Nephron (organoid): ENCODE measurements at regions not wholly inside any gene's neighbourhood (a gene's known extent, or its start where the extent isn't known, plus 50 kb on each side); places are given as distances from the start of the nearest gene placed in this dataset.

ENCODE experiments used
- H3K27ac Mint-ChIP-seq, 3 experiments: 2 replicates each; pipeline ENCODE4 v1.8.0; 2020; ENCODE audit warnings: mixed read lengths in 3 of 3, mild to moderate bottlenecking in 2 of 3, moderate library complexity in 1 of 3
- H3K27me3 Mint-ChIP-seq: 2 replicates; pipeline ENCODE4 v1.8.0; 2021; ENCODE audit warnings: low read depth, mild to moderate bottlenecking, moderate library complexity, mixed read lengths
- H3K36me3 Mint-ChIP-seq: 2 replicates; pipeline ENCODE4 v1.8.0; 2020; ENCODE audit warnings: low read depth, mixed read lengths
- H3K4me1 Mint-ChIP-seq: 2 replicates; pipeline ENCODE4 v1.8.0; 2020; ENCODE audit warnings: mixed read lengths
- H3K4me3 Mint-ChIP-seq, 3 experiments: 2 replicates each; pipeline ENCODE4 v1.8.0; 2020; ENCODE audit warnings: mild to moderate bottlenecking in 3 of 3, mixed read lengths in 3 of 3, moderate library complexity in 2 of 3
- H3K9me3 Mint-ChIP-seq: 2 replicates; pipeline ENCODE4 v1.8.0; 2020; ENCODE audit warnings: mixed read lengths
- TF ChIP-seq, protein P1 (sequence below), 3 experiments: fragments of 200-600 bp; sonication (generic); IDR thresholded peaks; one replicate each; pipeline ENCODE4 v1.5.0; 2021; ENCODE audit warnings: antibody characterized with exemption in 3 of 3; ENCODE audit not compliant: unreplicated experiment in 3 of 3

DNA sequence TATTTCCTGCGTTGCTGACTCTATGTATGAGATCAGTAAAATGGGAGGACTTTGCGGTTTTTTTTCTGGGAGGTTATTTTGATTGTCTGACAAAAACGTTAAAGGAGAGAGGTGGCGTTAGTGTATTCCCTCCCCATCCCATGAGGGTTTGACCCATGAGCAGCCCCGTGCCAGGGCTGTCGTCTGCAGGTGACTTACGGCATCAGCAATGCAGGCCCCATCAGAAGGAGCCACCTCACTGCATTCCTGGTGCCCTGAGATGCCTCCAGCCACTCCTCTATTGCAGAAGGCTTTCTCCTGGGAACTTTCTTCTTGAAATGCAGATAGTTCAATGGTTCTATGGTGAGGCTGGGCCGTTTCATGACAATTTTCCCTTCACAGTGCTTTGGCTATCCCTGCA is 149.3 kb downstream of the TTLL2 start:
- Mint-ChIP-seq H3K36me3 (peaks cover 4% of the 10 kb centered on the region), H3K9me3 (no peaks in the 10 kb centered on the region), H3K4me1 (peaks cover 35% of the 10 kb centered on the region), H3K27ac (peak overlapping the region in 1 of 3 experiments; percentile 22), H3K27me3 (peaks cover 10% of the 10 kb centered on the region), H3K4me3 (no peak overlapping the region)
- TF ChIP-seq, protein P1, sequence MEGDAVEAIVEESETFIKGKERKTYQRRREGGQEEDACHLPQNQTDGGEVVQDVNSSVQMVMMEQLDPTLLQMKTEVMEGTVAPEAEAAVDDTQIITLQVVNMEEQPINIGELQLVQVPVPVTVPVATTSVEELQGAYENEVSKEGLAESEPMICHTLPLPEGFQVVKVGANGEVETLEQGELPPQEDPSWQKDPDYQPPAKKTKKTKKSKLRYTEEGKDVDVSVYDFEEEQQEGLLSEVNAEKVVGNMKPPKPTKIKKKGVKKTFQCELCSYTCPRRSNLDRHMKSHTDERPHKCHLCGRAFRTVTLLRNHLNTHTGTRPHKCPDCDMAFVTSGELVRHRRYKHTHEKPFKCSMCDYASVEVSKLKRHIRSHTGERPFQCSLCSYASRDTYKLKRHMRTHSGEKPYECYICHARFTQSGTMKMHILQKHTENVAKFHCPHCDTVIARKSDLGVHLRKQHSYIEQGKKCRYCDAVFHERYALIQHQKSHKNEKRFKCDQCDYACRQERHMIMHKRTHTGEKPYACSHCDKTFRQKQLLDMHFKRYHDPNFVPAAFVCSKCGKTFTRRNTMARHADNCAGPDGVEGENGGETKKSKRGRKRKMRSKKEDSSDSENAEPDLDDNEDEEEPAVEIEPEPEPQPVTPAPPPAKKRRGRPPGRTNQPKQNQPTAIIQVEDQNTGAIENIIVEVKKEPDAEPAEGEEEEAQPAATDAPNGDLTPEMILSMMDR (IDR thresholded peaks at IDR 0.05; ENCODE audit: unreplicated experiment in 3 of 3): no peak

GRCh38 chr6:167474725-167475124 is 149.8 kb downstream of the TTLL2 start:
- peaks cover 12% of the 10 kb centered on the region for H3K27me3 Mint-ChIP-seq
- H3K4me1 Mint-ChIP-seq: peaks cover 36% of the 10 kb centered on the region
- peaks cover 4% of the 10 kb centered on the region for H3K36me3 Mint-ChIP-seq
- H3K9me3 Mint-ChIP-seq: no peaks in the 10 kb centered on the region
- TF ChIP-seq, protein P1 (IDR thresholded peaks at IDR 0.05; ENCODE audit: unreplicated experiment in 3 of 3): no peak
- H3K4me3 Mint-ChIP-seq: no peak overlapping the region
- H3K27ac Mint-ChIP-seq: no peak overlapping the region

DNA sequence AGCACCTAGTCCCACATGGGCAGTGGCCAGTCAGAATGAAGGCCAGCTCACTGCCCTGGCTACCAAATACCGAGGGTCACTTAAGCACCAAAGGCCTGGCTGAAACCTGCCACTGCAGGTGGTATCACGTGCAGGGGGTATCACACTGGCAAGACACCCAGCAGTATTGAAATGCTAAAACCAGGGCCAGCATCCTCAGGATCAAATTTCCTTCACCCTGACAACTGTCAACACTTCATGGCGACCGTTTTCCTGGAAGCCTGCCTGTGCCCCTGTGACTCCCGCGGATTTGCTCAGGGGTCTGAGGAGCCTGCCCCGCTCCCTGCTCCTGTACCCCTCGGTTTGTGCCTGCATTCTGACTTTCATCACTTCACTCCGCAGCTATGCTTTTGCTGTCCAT is 151.1 kb downstream of the TTLL2 start:
- Mint-ChIP-seq H3K27me3 (peaks cover 16% of the 10 kb centered on the region), H3K27ac (peak overlapping the region in 1 of 3 experiments; percentile 34), H3K4me1 (peaks cover 45% of the 10 kb centered on the region), H3K9me3 (no peaks in the 10 kb centered on the region), H3K4me3 (no peak overlapping the region), H3K36me3 (peaks cover 4% of the 10 kb centered on the region)
- TF ChIP-seq, protein P1 (IDR thresholded peaks at IDR 0.05; ENCODE audit: unreplicated experiment in 3 of 3): no peak

- TF ChIP-seq, protein P1 (IDR thresholded peaks at IDR 0.05; ENCODE audit: unreplicated experiment in 3 of 3): no peak
- Mint-ChIP-seq H3K4me1 (peaks cover 45% of the 10 kb centered on the region), H3K27ac (no peak overlapping the region), H3K36me3 (peaks cover 4% of the 10 kb centered on the region), H3K27me3 (peaks cover 13% of the 10 kb centered on the region), H3K4me3 (no peak overlapping the region), H3K9me3 (no peaks in the 10 kb centered on the region)
Observed at GRCh38 chr6:167476844-167477595, 152.1 kb downstream of the TTLL2 start.

DNA sequence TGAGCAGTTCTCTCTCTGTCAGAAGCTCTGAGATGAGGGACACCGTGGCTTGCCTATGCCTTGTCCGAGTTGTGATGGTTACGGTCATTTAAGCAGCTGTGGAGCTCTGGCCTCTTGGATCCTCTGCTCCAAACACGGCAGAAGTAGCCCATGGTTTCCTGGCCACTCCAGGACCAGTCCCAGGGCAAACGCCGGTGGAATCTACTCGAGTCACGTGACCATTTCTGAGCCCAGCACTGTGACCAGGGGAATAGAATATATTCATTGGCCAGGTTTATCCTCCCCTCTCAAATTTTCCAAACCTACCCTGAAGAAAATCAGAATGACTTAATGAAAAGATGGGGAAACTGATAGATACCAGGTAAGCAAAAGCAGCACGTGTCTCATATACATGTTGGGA is 152.8 kb downstream of the TTLL2 start:
- TF ChIP-seq, protein P1 (IDR thresholded peaks at IDR 0.05; ENCODE audit: unreplicated experiment in 3 of 3): no peak
- peaks cover 39% of the 10 kb centered on the region for H3K4me1 Mint-ChIP-seq

GRCh38 chr6:167479301-167479700 is 154.4 kb downstream of the TTLL2 start:
- TF ChIP-seq, protein P1 (IDR thresholded peaks at IDR 0.05; ENCODE audit: unreplicated experiment in 3 of 3): no peak
- Mint-ChIP-seq H3K4me3 (no peak overlapping the region), H3K27ac (peak overlapping the region in 2 of 3 experiments; percentile 76 to 84), H3K4me1 (peaks cover 31% of the 10 kb centered on the region), H3K27me3 (peaks cover 8% of the 10 kb centered on the region), H3K9me3 (no peaks in the 10 kb centered on the region), H3K36me3 (peaks cover 4% of the 10 kb centered on the region)

More for the DNA sequence above, 152.8 kb downstream of the TTLL2 start:
- Mint-ChIP-seq H3K36me3 (peaks cover 4% of the 10 kb centered on the region), H3K4me3 (no peak overlapping the region), H3K27ac (no peak overlapping the region), H3K27me3 (peaks cover 13% of the 10 kb centered on the region), H3K9me3 (no peaks in the 10 kb centered on the region)
